Neural cell (in vitro differentiated cells): ENCODE measurements at regions not wholly inside any gene's neighbourhood (a gene's known extent, or its start where the extent isn't known, plus 50 kb on each side); places are given as distances from the start of the nearest gene placed in this dataset.

ENCODE experiments used
- H2AFZ ChIP-seq: fragments of 200-600, 300-800 bp; sonication (generic), shearing (Covaris generic); 2 replicates; pipeline ENCODE4 v1.6.0; 2014; ENCODE audit warnings: low read depth, mild to moderate bottlenecking, antibody characterized with exemption, low read length, moderate library complexity
- H3F3A ChIP-seq: fragments of 200-600 bp; shearing (Covaris generic); 2 replicates; pipeline ENCODE4 v1.6.1; 2016; ENCODE audit warnings: mild to moderate bottlenecking, moderate library complexity, mixed read lengths, antibody characterized with exemption, low read length; ENCODE audit not compliant: insufficient read depth, poor library complexity, severe bottlenecking
- H3K27ac ChIP-seq: fragments of 200-600, 300-800 bp; sonication (generic), shearing (Covaris generic); 2 replicates; pipeline ENCODE4 v1.5.1; 2014; ENCODE audit warnings: mild to moderate bottlenecking, low read length, moderate library complexity
- H3K27me3 ChIP-seq: fragments of 300-800, 200-600 bp; sonication (generic), shearing (Covaris generic); 2 replicates; pipeline ENCODE4 v1.6.0; 2014; ENCODE audit warnings: mild to moderate bottlenecking, low read depth, low read length, moderate library complexity; ENCODE audit not compliant: insufficient read depth
- H3K36me3 ChIP-seq: fragments of 300-800, 200-600 bp; sonication (generic), shearing (Covaris generic); 2 replicates; pipeline ENCODE4 v1.5.1; 2014; ENCODE audit warnings: mild to moderate bottlenecking, antibody characterized with exemption, low read length, moderate library complexity; ENCODE audit not compliant: insufficient read depth
- H3K4me2 ChIP-seq: fragments of 300-800, 200-600 bp; sonication (generic), shearing (Covaris generic); 2 replicates; pipeline ENCODE4 v1.6.0; 2014; ENCODE audit warnings: mild to moderate bottlenecking, low read length
- H3K4me3 ChIP-seq: fragments of 300-800, 200-600 bp; sonication (generic), shearing (Covaris generic); 2 replicates; pipeline ENCODE4 v1.5.1; 2014; ENCODE audit warnings: mild to moderate bottlenecking, low read length, moderate library complexity
- H3K79me2 ChIP-seq: fragments of 200-600 bp; shearing (Covaris generic); replicated peaks from 2 replicates; pipeline ENCODE4 v1.6.0; 2014; ENCODE audit warnings: mild to moderate bottlenecking, low read length, moderate library complexity; ENCODE audit not compliant: insufficient read depth
- H3K9ac ChIP-seq: fragments of 300-800, 200-600 bp; sonication (generic), shearing (Covaris generic); 2 replicates; pipeline ENCODE4 v1.6.1; 2016; ENCODE audit warnings: mild to moderate bottlenecking, low read length, mixed read lengths
- H3K9me2 ChIP-seq: fragments of 200-600 bp; shearing (Covaris generic); 2 replicates; pipeline ENCODE4 v1.6.1; 2016; ENCODE audit warnings: mild to moderate bottlenecking, low read length, mixed read lengths; ENCODE audit not compliant: insufficient read depth
- H3K9me3 ChIP-seq: fragments of 200-600, 300-800 bp; sonication (generic), shearing (Covaris generic); 2 replicates; pipeline ENCODE4 v1.6.1; 2016; ENCODE audit warnings: mild to moderate bottlenecking, mixed run types, low read length, moderate library complexity, mixed read lengths
- H4K20me1 ChIP-seq: fragments of 200-600 bp; shearing (Covaris generic); 2 replicates; pipeline ENCODE4 v1.6.1; 2016; ENCODE audit warnings: mild to moderate bottlenecking, mixed run types; ENCODE audit not compliant: insufficient read depth
- EP300 ChIP-seq: fragments of 450-650 bp; conservative IDR thresholded peaks from 2 replicates; pipeline ENCODE4 v1.6.1; 2014; ENCODE audit warnings: antibody characterized with exemption, mild to moderate bottlenecking, moderate library complexity; ENCODE audit not compliant: poor library complexity, severe bottlenecking
- EZH2 ChIP-seq: fragments of 200-600, 300-800 bp; shearing (Covaris generic), sonication (generic); IDR thresholded peaks from 2 replicates; pipeline ENCODE4 v1.6.1; 2014; ENCODE audit warnings: antibody characterized with exemption, low read length, borderline replicate concordance, mild to moderate bottlenecking; ENCODE audit not compliant: insufficient read depth, poor library complexity, severe bottlenecking
- MXI1 ChIP-seq: fragments of 450-650 bp; conservative IDR thresholded peaks from 2 replicates; pipeline ENCODE4 v1.6.1; 2014; ENCODE audit warnings: antibody characterized with exemption, mild to moderate bottlenecking; ENCODE audit not compliant: poor library complexity, severe bottlenecking
- POLR2AphosphoS5 ChIP-seq: IDR thresholded peaks from 2 replicates; pipeline ENCODE4 v1.6.1; 2012
- RAD21 ChIP-seq: fragments of 450-650 bp; conservative IDR thresholded peaks from 2 replicates; pipeline ENCODE4 v1.6.1; 2014; ENCODE audit warnings: antibody characterized with exemption, mild to moderate bottlenecking, moderate library complexity
- SMC3 ChIP-seq: fragments of 450-650 bp; conservative IDR thresholded peaks from 2 replicates; pipeline ENCODE4 v1.6.1; 2014; ENCODE audit warnings: antibody characterized with exemption, mild to moderate bottlenecking, moderate library complexity; ENCODE audit not compliant: poor library complexity
- TAF1 ChIP-seq: IDR thresholded peaks from 2 replicates; pipeline ENCODE4 v1.6.1; 2012; ENCODE audit warnings: low read depth
- TF ChIP-seq, protein P1 (sequence below): IDR thresholded peaks from 2 replicates; pipeline ENCODE4 v1.6.1; 2012; ENCODE audit warnings: borderline replicate concordance
- TF ChIP-seq, protein P2 (sequence below): fragments of 450-650 bp; IDR thresholded peaks from 2 replicates; pipeline ENCODE4 v1.5.1; 2014; ENCODE audit warnings: antibody characterized with exemption, mild to moderate bottlenecking, moderate library complexity; ENCODE audit not compliant: poor library complexity, severe bottlenecking

DNA sequence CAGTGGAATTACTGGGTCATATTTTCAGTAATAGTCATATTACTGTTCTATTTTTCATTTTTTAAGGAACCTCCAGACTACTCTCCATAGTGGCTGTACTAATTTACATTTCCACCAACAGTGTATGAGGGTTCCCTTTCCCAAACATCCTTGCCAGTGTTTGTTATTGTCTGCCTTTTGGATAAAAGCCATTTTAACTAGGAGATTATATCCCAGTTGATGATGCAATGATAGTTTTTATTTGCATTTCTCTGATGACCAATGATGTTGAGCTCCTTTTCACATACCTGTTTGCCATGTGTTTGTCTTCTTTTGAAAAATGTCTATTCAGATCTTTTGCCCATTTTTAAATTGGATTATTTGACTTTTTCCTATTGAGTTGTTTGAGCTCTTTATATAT is 410.8 kb downstream of the TTLL7 start:
- Histone ChIP-seq H3K4me2 (no peak overlapping the region), H3K27me3 (no peaks in the 10 kb centered on the region), H3K36me3 (no peaks in the 10 kb centered on the region), H3K27ac (no peak overlapping the region), H3K4me3 (no peak overlapping the region), H3K79me2 (no peaks in the 10 kb centered on the region), H3K9me2 (no peaks in the 10 kb centered on the region), H2AFZ (no peak overlapping the region), H3F3A (no peaks in the 10 kb centered on the region), H3K9me3 (no peaks in the 10 kb centered on the region), H4K20me1 (no peaks in the 10 kb centered on the region), H3K9ac (no peak overlapping the region)
- TF ChIP-seq, protein P1, sequence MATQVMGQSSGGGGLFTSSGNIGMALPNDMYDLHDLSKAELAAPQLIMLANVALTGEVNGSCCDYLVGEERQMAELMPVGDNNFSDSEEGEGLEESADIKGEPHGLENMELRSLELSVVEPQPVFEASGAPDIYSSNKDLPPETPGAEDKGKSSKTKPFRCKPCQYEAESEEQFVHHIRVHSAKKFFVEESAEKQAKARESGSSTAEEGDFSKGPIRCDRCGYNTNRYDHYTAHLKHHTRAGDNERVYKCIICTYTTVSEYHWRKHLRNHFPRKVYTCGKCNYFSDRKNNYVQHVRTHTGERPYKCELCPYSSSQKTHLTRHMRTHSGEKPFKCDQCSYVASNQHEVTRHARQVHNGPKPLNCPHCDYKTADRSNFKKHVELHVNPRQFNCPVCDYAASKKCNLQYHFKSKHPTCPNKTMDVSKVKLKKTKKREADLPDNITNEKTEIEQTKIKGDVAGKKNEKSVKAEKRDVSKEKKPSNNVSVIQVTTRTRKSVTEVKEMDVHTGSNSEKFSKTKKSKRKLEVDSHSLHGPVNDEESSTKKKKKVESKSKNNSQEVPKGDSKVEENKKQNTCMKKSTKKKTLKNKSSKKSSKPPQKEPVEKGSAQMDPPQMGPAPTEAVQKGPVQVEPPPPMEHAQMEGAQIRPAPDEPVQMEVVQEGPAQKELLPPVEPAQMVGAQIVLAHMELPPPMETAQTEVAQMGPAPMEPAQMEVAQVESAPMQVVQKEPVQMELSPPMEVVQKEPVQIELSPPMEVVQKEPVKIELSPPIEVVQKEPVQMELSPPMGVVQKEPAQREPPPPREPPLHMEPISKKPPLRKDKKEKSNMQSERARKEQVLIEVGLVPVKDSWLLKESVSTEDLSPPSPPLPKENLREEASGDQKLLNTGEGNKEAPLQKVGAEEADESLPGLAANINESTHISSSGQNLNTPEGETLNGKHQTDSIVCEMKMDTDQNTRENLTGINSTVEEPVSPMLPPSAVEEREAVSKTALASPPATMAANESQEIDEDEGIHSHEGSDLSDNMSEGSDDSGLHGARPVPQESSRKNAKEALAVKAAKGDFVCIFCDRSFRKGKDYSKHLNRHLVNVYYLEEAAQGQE, result no peak
- TF ChIP-seq, protein P2, sequence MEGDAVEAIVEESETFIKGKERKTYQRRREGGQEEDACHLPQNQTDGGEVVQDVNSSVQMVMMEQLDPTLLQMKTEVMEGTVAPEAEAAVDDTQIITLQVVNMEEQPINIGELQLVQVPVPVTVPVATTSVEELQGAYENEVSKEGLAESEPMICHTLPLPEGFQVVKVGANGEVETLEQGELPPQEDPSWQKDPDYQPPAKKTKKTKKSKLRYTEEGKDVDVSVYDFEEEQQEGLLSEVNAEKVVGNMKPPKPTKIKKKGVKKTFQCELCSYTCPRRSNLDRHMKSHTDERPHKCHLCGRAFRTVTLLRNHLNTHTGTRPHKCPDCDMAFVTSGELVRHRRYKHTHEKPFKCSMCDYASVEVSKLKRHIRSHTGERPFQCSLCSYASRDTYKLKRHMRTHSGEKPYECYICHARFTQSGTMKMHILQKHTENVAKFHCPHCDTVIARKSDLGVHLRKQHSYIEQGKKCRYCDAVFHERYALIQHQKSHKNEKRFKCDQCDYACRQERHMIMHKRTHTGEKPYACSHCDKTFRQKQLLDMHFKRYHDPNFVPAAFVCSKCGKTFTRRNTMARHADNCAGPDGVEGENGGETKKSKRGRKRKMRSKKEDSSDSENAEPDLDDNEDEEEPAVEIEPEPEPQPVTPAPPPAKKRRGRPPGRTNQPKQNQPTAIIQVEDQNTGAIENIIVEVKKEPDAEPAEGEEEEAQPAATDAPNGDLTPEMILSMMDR, result no peak
- TF ChIP-seq TAF1 (no peak), EZH2 (no peak), MXI1 (no peak), EP300 (no peak), SMC3 (no peak), RAD21 (no peak), POLR2AphosphoS5 (no peak)

DNA sequence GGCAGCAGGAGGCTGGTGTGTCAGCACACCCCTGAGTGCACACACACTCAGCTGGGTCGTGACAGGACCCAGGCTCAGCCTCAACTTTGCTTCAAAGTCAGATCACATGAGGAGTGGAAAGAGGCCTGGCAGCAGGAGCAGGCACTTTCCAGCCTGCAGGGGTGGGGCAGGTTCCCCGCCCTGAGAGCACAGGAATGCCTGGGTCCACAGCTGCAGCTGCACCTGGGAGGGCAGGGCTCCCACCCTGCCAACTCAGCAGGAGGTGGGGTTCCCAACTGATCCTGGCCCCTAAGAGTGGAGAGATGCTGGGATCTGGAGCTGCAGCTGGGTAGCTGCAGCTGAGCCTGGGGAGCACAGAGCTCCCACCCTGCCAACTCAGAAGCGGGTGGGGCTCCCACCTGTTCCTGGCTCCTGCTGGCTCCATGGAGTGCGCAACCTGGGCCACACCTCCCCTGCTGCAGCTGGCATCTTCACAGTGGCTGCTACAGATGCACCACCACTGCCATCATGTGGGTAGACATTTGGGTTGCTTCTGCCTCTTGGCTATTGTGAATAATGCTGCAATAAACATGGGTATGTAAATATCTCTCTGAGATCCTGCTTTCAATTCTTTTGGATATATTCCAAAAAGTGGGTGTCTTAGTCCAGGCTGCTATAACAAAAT is 415.4 kb downstream of the TTLL7 start:
- H3K36me3 ChIP-seq, result no peaks in the 10 kb centered on the region
- H4K20me1 ChIP-seq, result no peaks in the 10 kb centered on the region
- no peaks in the 10 kb centered on the region for H3K79me2 ChIP-seq
- no peak overlapping the region for H3K27ac ChIP-seq
- no peak overlapping the region for H2AFZ ChIP-seq
- no peak overlapping the region for H3K4me2 ChIP-seq
- H3K27me3 ChIP-seq, result no peaks in the 10 kb centered on the region
- no peaks in the 10 kb centered on the region for H3K9me3 ChIP-seq
- H3F3A ChIP-seq, result no peaks in the 10 kb centered on the region
- H3K9ac ChIP-seq, result no peak overlapping the region
- no peak overlapping the region for H3K4me3 ChIP-seq
- TF ChIP-seq RAD21, result peak; percentile 21
- TF ChIP-seq TAF1, result no peak
- no peaks in the 10 kb centered on the region for H3K9me2 ChIP-seq

DNA sequence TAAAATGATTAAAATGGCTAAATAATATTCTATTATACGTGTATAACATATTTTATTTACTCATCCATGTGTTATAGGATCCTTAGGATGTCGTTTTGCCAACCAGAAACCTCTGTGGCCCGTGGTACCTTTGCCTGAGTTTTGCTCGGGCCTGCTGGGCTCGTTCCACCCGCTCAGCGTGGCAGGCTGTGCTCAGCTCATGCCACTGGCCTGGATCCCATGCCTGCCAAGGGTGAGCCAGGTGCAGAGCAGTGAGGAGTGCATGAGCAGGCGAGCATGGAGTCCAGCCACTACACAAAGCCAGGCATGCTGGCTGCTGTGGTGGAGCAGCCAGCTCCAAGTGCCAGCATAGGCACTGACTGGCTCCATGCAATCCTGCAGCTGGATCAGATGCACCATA is 417.2 kb downstream of the TTLL7 start:
- Histone ChIP-seq H2AFZ (no peak overlapping the region), H3K4me2 (no peak overlapping the region), H3K27ac (no peak overlapping the region), H3K36me3 (no peaks in the 10 kb centered on the region), H3K27me3 (no peaks in the 10 kb centered on the region), H3K79me2 (no peaks in the 10 kb centered on the region), H3K9me2 (no peaks in the 10 kb centered on the region), H3K4me3 (no peak overlapping the region), H4K20me1 (no peaks in the 10 kb centered on the region), H3K9me3 (no peaks in the 10 kb centered on the region), H3F3A (no peaks in the 10 kb centered on the region), H3K9ac (no peak overlapping the region)
- no peak for TF ChIP-seq EP300
- TF ChIP-seq SMC3, result no peak
- TF ChIP-seq, protein P1, result no peak
- TF ChIP-seq EZH2, result no peak
